Hepatocyte (in vitro differentiated cells): ENCODE measurements at regions not wholly inside any gene's neighbourhood (a gene's known extent, or its start where the extent isn't known, plus 50 kb on each side); places are given as distances from the start of the nearest gene placed in this dataset.
"Not testable (repeated sequence)": the region's sequence is repeated elsewhere in the genome, so short reads cannot be mapped to it uniquely, and the experiment has no call there.

Source experiments
- DNase-seq: peaks from one replicate; pipeline ENCODE4 v3.0.0-alpha.2; 2016; ENCODE audit warnings: low spot score
- H2AFZ ChIP-seq: fragments of 200-600 bp; sonication (generic); 2 replicates; pipeline ENCODE4 v1.6.0; 2016; ENCODE audit warnings: antibody characterized with exemption, mild to moderate bottlenecking
- H3K27ac ChIP-seq: fragments of 200-600 bp; sonication (generic); 2 replicates; pipeline ENCODE4 v1.5.1; 2016; ENCODE audit warnings: mild to moderate bottlenecking
- H3K27me3 ChIP-seq: fragments of 200-600 bp; sonication (generic); 2 replicates; pipeline ENCODE4 v1.6.1; 2016
- H3K36me3 ChIP-seq: fragments of 200-600 bp; sonication (generic); replicated peaks from 2 replicates; pipeline ENCODE4 v1.5.1; 2016; ENCODE audit warnings: low read depth; ENCODE audit not compliant: insufficient read depth
- H3K4me1 ChIP-seq: fragments of 200-600 bp; sonication (generic); 2 replicates; pipeline ENCODE4 v1.5.1; 2016; ENCODE audit warnings: mild to moderate bottlenecking, moderate library complexity; ENCODE audit not compliant: insufficient read depth
- H3K4me2 ChIP-seq: fragments of 200-600 bp; sonication (generic); 2 replicates; pipeline ENCODE4 v1.6.0; 2016
- H3K4me3 ChIP-seq: fragments of 200-600 bp; sonication (generic); 2 replicates; pipeline ENCODE4 v1.5.1; 2016; ENCODE audit warnings: mild to moderate bottlenecking
- H3K79me2 ChIP-seq: fragments of 200-600 bp; sonication (generic); 2 replicates; pipeline ENCODE4 v1.6.0; 2017; ENCODE audit warnings: mild to moderate bottlenecking
- H3K9me2 ChIP-seq: fragments of 200-600 bp; sonication (generic); replicated peaks from 2 replicates; pipeline ENCODE4 v1.6.0; 2017; ENCODE audit warnings: mild to moderate bottlenecking; ENCODE audit not compliant: insufficient read depth
- H3K9me3 ChIP-seq: fragments of 200-600 bp; sonication (generic); 2 replicates; pipeline ENCODE4 v1.5.1; 2016; ENCODE audit warnings: low read depth, mild to moderate bottlenecking
- H4K20me1 ChIP-seq: fragments of 200-600 bp; sonication (generic); 2 replicates; pipeline ENCODE4 v1.6.0; 2016; ENCODE audit warnings: mild to moderate bottlenecking; ENCODE audit not compliant: insufficient read depth, poor library complexity, severe bottlenecking
- CTCF ChIP-seq: fragments of 200-600 bp; sonication (generic); IDR thresholded peaks from 2 replicates; pipeline ENCODE4 v1.5.1; 2016; ENCODE audit warnings: antibody characterized with exemption, mild to moderate bottlenecking; ENCODE audit not compliant: poor library complexity
- EZH2 ChIP-seq: fragments of 200-600 bp; sonication (generic); IDR thresholded peaks from 2 replicates; pipeline ENCODE4 v1.6.1; 2016; ENCODE audit warnings: antibody characterized with exemption, mild to moderate bottlenecking, borderline replicate concordance
- EZH2phosphoT487 ChIP-seq: fragments of 200-600 bp; sonication (generic); IDR thresholded peaks from one replicate; pipeline ENCODE4 v1.6.1; 2018; ENCODE audit warnings: antibody characterized with exemption, mild to moderate bottlenecking, low read depth, moderate library complexity; ENCODE audit not compliant: unreplicated experiment, severe bottlenecking
- WGBS: methylation state at CpG from one replicate; pipeline ENCODE4 v1.1.6; 2016; ENCODE audit warnings: low lambda C conversion rate; ENCODE audit errors: missing lambda C conversion rate; 5-methylcytosine and 5-hydroxymethylcytosine counted together

- Histone ChIP-seq H3K4me2 (no peak overlapping the region), H2AFZ (no peak overlapping the region), H3K36me3 (no peaks in the 10 kb centered on the region), H3K9me3 (no peaks in the 10 kb centered on the region), H3K4me1 (no peaks in the 10 kb centered on the region), H3K79me2 (no peaks in the 10 kb centered on the region), H3K27ac (no peak overlapping the region), H3K4me3 (no peak overlapping the region), H3K27me3 (no peaks in the 10 kb centered on the region), H4K20me1 (no peaks in the 10 kb centered on the region), H3K9me2 (no peaks in the 10 kb centered on the region)
- DNase-seq, result no peak
- TF ChIP-seq CTCF (no peak), EZH2phosphoT487 (no peak), EZH2 (no peak)
- WGBS, result 61% methylated on average over 9 of the region's 9 CpGs
These were observed 467.3 kb downstream of the PREX1 start for GRCh38 chr20:48360342-48360975.

GRCh38 chr20:48359692-48360341, 468.0 kb downstream of the PREX1 start:
- WGBS, result 54% methylated on average over 17 of the region's 17 CpGs

GRCh38 chr20:48359055-48359390, 468.8 kb downstream of the PREX1 start:
- H3K4me3 ChIP-seq, H3K9me2 ChIP-seq, H3K27me3 ChIP-seq, H3K36me3 ChIP-seq, H3K4me2 ChIP-seq, H3K79me2 ChIP-seq, H2AFZ ChIP-seq, H4K20me1 ChIP-seq, H3K27ac ChIP-seq, H3K4me1 ChIP-seq, H3K9me3 ChIP-seq, DNase-seq: not testable (repeated sequence)
- 81% methylated on average over 7 of the region's 8 CpGs for WGBS

More at GRCh38 chr20:48359692-48360341, 468.0 kb downstream of the PREX1 start:
- Histone ChIP-seq H3K4me2 (no peak overlapping the region), H3K27ac (no peak overlapping the region), H3K36me3 (no peaks in the 10 kb centered on the region), H3K9me2 (no peaks in the 10 kb centered on the region), H3K27me3 (no peaks in the 10 kb centered on the region), H3K4me3 (no peak overlapping the region), H2AFZ (no peak overlapping the region), H3K4me1 (no peaks in the 10 kb centered on the region), H4K20me1 (no peaks in the 10 kb centered on the region), H3K9me3 (no peaks in the 10 kb centered on the region), H3K79me2 (no peaks in the 10 kb centered on the region)
- TF ChIP-seq CTCF, result no peak
- TF ChIP-seq EZH2, result no peak
- no peak for TF ChIP-seq EZH2phosphoT487
- DNase-seq, result no peak

- Histone ChIP-seq H3K9me3 (peaks cover 3% of the 10 kb centered on the region), H3K27me3 (no peaks in the 10 kb centered on the region), H3K27ac (no peak overlapping the region), H3K4me1 (no peaks in the 10 kb centered on the region), H3K79me2 (no peaks in the 10 kb centered on the region), H2AFZ (no peak overlapping the region), H3K9me2 (no peaks in the 10 kb centered on the region), H4K20me1 (no peaks in the 10 kb centered on the region), H3K4me3 (no peak overlapping the region), H3K36me3 (no peaks in the 10 kb centered on the region), H3K4me2 (no peak overlapping the region)
- TF ChIP-seq EZH2phosphoT487 (no peak), CTCF (no peak), EZH2 (no peak)
- no peak for DNase-seq
- WGBS, result 89% methylated on average over 11 of the region's 11 CpGs
These were observed 469.4 kb downstream of the PREX1 start for GRCh38 chr20:48358176-48359054.
